ENCODE measurements at regions not wholly inside any gene's neighbourhood (a gene's known extent, or its start where the extent isn't known, plus 50 kb on each side); places are given as distances from the start of the nearest gene placed in this dataset.

- Histone ChIP-seq H3K36me3 (ENCODE audit: insufficient read depth, low read length) (no peaks in the 10 kb centered on the region), H3K27me3 (ENCODE audit: control insufficient read depth in 1 of 2, insufficient read depth in 2 of 2, low read length in 2 of 2) (no peaks in the 10 kb centered on the region), H3K4me1 (ENCODE audit: insufficient read depth, low read length) (peaks cover 4% of the 10 kb centered on the region), H3K4me3 (ENCODE audit: low read depth in 1 of 2, low read length in 2 of 2) (no peak overlapping the region), H3K9ac (ENCODE audit: low read length) (no peak overlapping the region), H3K9me3 (ENCODE audit: low read length) (no peaks in the 10 kb centered on the region), H3K27ac (ENCODE audit: low read depth, low read length) (no peak overlapping the region)
These were observed 654.5 kb downstream of the CETN3 start for GRCh38 chr5:89755024-89755423.

- H3K4me3 ChIP-seq (ENCODE audit: low read depth in 1 of 2, low read length in 2 of 2) = no peak overlapping the region
- H3K27me3 ChIP-seq (ENCODE audit: control insufficient read depth in 1 of 2, insufficient read depth in 2 of 2, low read length in 2 of 2) = no peaks in the 10 kb centered on the region
- H3K36me3 ChIP-seq (ENCODE audit: insufficient read depth, low read length) = no peaks in the 10 kb centered on the region
- H3K9me3 ChIP-seq (ENCODE audit: low read length) = no peaks in the 10 kb centered on the region
- H3K4me1 ChIP-seq (ENCODE audit: insufficient read depth, low read length) = no peaks in the 10 kb centered on the region
- no peak overlapping the region for H3K27ac ChIP-seq (ENCODE audit: low read depth, low read length)
- H3K9ac ChIP-seq (ENCODE audit: low read length) = no peak overlapping the region
These were observed 674.5 kb downstream of the CETN3 start for GRCh38 chr5:89735082-89735481.

- H3K4me3 ChIP-seq (ENCODE audit: low read depth in 1 of 2, low read length in 2 of 2) = no peak overlapping the region
- H3K9me3 ChIP-seq (ENCODE audit: low read length) = no peaks in the 10 kb centered on the region
- H3K4me1 ChIP-seq (ENCODE audit: insufficient read depth, low read length) = peaks cover 2% of the 10 kb centered on the region
- H3K36me3 ChIP-seq (ENCODE audit: insufficient read depth, low read length) = no peaks in the 10 kb centered on the region
- no peaks in the 10 kb centered on the region for H3K27me3 ChIP-seq (ENCODE audit: control insufficient read depth in 1 of 2, insufficient read depth in 2 of 2, low read length in 2 of 2)
- H3K9ac ChIP-seq (ENCODE audit: low read length) = no peak overlapping the region
- no peak overlapping the region for H3K27ac ChIP-seq (ENCODE audit: low read depth, low read length)
These were observed 675.8 kb downstream of the CETN3 start for GRCh38 chr5:89733772-89734171.

GRCh38 chr5:89729623-89730301 lies 679.8 kb downstream of the CETN3 start:
- H3K36me3 ChIP-seq (ENCODE audit: insufficient read depth, low read length) = no peaks in the 10 kb centered on the region
- no peaks in the 10 kb centered on the region for H3K27me3 ChIP-seq (ENCODE audit: control insufficient read depth in 1 of 2, insufficient read depth in 2 of 2, low read length in 2 of 2)
- H3K4me1 ChIP-seq (ENCODE audit: insufficient read depth, low read length) = peaks cover 9% of the 10 kb centered on the region
- no peak overlapping the region for H3K9ac ChIP-seq (ENCODE audit: low read length)
- no peak overlapping the region for H3K27ac ChIP-seq (ENCODE audit: low read depth, low read length)
- H3K4me3 ChIP-seq (ENCODE audit: low read depth in 1 of 2, low read length in 2 of 2) = no peak overlapping the region
- no peaks in the 10 kb centered on the region for H3K9me3 ChIP-seq (ENCODE audit: low read length)

GRCh38 chr5:89728750-89729149 lies 680.8 kb downstream of the CETN3 start:
- Histone ChIP-seq H3K27ac (ENCODE audit: low read depth, low read length) (no peak overlapping the region), H3K4me3 (ENCODE audit: low read depth in 1 of 2, low read length in 2 of 2) (no peak overlapping the region), H3K9ac (ENCODE audit: low read length) (no peak overlapping the region), H3K9me3 (ENCODE audit: low read length) (no peaks in the 10 kb centered on the region), H3K36me3 (ENCODE audit: insufficient read depth, low read length) (no peaks in the 10 kb centered on the region), H3K4me1 (ENCODE audit: insufficient read depth, low read length) (peaks cover 9% of the 10 kb centered on the region), H3K27me3 (ENCODE audit: control insufficient read depth in 1 of 2, insufficient read depth in 2 of 2, low read length in 2 of 2) (no peaks in the 10 kb centered on the region)

- no peak overlapping the region for H3K4me3 ChIP-seq (ENCODE audit: low read depth in 1 of 2, low read length in 2 of 2)
- no peaks in the 10 kb centered on the region for H3K27me3 ChIP-seq (ENCODE audit: control insufficient read depth in 1 of 2, insufficient read depth in 2 of 2, low read length in 2 of 2)
- peaks cover 9% of the 10 kb centered on the region for H3K4me1 ChIP-seq (ENCODE audit: insufficient read depth, low read length)
- no peak overlapping the region for H3K27ac ChIP-seq (ENCODE audit: low read depth, low read length)
- no peaks in the 10 kb centered on the region for H3K9me3 ChIP-seq (ENCODE audit: low read length)
- H3K36me3 ChIP-seq (ENCODE audit: insufficient read depth, low read length) = no peaks in the 10 kb centered on the region
- H3K9ac ChIP-seq (ENCODE audit: low read length) = no peak overlapping the region
These were observed 681.4 kb downstream of the CETN3 start for GRCh38 chr5:89728134-89728533.

- no peaks in the 10 kb centered on the region for H3K27me3 ChIP-seq (ENCODE audit: control insufficient read depth in 1 of 2, insufficient read depth in 2 of 2, low read length in 2 of 2)
- H3K9me3 ChIP-seq (ENCODE audit: low read length) = no peaks in the 10 kb centered on the region
- no peak overlapping the region for H3K4me3 ChIP-seq (ENCODE audit: low read depth in 1 of 2, low read length in 2 of 2)
- peaks cover 9% of the 10 kb centered on the region for H3K4me1 ChIP-seq (ENCODE audit: insufficient read depth, low read length)
- H3K36me3 ChIP-seq (ENCODE audit: insufficient read depth, low read length) = no peaks in the 10 kb centered on the region
- no peak overlapping the region for H3K9ac ChIP-seq (ENCODE audit: low read length)
- H3K27ac ChIP-seq (ENCODE audit: low read depth, low read length) = no peak overlapping the region
These were observed 685.0 kb downstream of the CETN3 start for GRCh38 chr5:89724379-89725095.

GRCh38 chr5:89723907-89724306 lies 685.6 kb downstream of the CETN3 start:
- H3K4me1 ChIP-seq (ENCODE audit: insufficient read depth, low read length) = peaks cover 8% of the 10 kb centered on the region
- no peaks in the 10 kb centered on the region for H3K27me3 ChIP-seq (ENCODE audit: control insufficient read depth in 1 of 2, insufficient read depth in 2 of 2, low read length in 2 of 2)
- H3K9me3 ChIP-seq (ENCODE audit: low read length) = no peaks in the 10 kb centered on the region
- H3K36me3 ChIP-seq (ENCODE audit: insufficient read depth, low read length) = no peaks in the 10 kb centered on the region
- H3K9ac ChIP-seq (ENCODE audit: low read length) = no peak overlapping the region
- H3K27ac ChIP-seq (ENCODE audit: low read depth, low read length) = no peak overlapping the region
- H3K4me3 ChIP-seq (ENCODE audit: low read depth in 1 of 2, low read length in 2 of 2) = no peak overlapping the region

GRCh38 chr5:89722538-89722937 lies 687.0 kb downstream of the CETN3 start:
- no peak overlapping the region for H3K4me3 ChIP-seq (ENCODE audit: low read depth in 1 of 2, low read length in 2 of 2)
- H3K9me3 ChIP-seq (ENCODE audit: low read length) = no peaks in the 10 kb centered on the region
- H3K4me1 ChIP-seq (ENCODE audit: insufficient read depth, low read length) = no peaks in the 10 kb centered on the region
- no peaks in the 10 kb centered on the region for H3K27me3 ChIP-seq (ENCODE audit: control insufficient read depth in 1 of 2, insufficient read depth in 2 of 2, low read length in 2 of 2)
- H3K9ac ChIP-seq (ENCODE audit: low read length) = no peak overlapping the region
- no peaks in the 10 kb centered on the region for H3K36me3 ChIP-seq (ENCODE audit: insufficient read depth, low read length)
- H3K27ac ChIP-seq (ENCODE audit: low read depth, low read length) = no peak overlapping the region

- Histone ChIP-seq H3K9ac (ENCODE audit: low read length) (no peak overlapping the region), H3K27ac (ENCODE audit: low read depth, low read length) (no peak overlapping the region), H3K4me3 (ENCODE audit: low read depth in 1 of 2, low read length in 2 of 2) (no peak overlapping the region), H3K4me1 (ENCODE audit: insufficient read depth, low read length) (no peaks in the 10 kb centered on the region), H3K9me3 (ENCODE audit: low read length) (no peaks in the 10 kb centered on the region), H3K36me3 (ENCODE audit: insufficient read depth, low read length) (no peaks in the 10 kb centered on the region), H3K27me3 (ENCODE audit: control insufficient read depth in 1 of 2, insufficient read depth in 2 of 2, low read length in 2 of 2) (no peaks in the 10 kb centered on the region)
These were observed 687.6 kb downstream of the CETN3 start for GRCh38 chr5:89721931-89722330.

GRCh38 chr5:89721353-89721752 lies 688.2 kb downstream of the CETN3 start:
- H3K4me3 ChIP-seq (ENCODE audit: low read depth in 1 of 2, low read length in 2 of 2) = no peak overlapping the region
- H3K27me3 ChIP-seq (ENCODE audit: control insufficient read depth in 1 of 2, insufficient read depth in 2 of 2, low read length in 2 of 2) = no peaks in the 10 kb centered on the region
- no peak overlapping the region for H3K27ac ChIP-seq (ENCODE audit: low read depth, low read length)
- H3K9ac ChIP-seq (ENCODE audit: low read length) = no peak overlapping the region
- no peaks in the 10 kb centered on the region for H3K36me3 ChIP-seq (ENCODE audit: insufficient read depth, low read length)
- no peaks in the 10 kb centered on the region for H3K9me3 ChIP-seq (ENCODE audit: low read length)
- no peaks in the 10 kb centered on the region for H3K4me1 ChIP-seq (ENCODE audit: insufficient read depth, low read length)

All from muscle layer of colon (tissue), 2 donors.